GM23338 (cell line): ENCODE measurements at regions not wholly inside any gene's neighbourhood (a gene's known extent, or its start where the extent isn't known, plus 50 kb on each side); places are given as distances from the start of the nearest gene placed in this dataset.

ENCODE experiments used
- CREB1 ChIP-seq: fragments of 250-450 bp; sonication (Bioruptor Pico); IDR thresholded peaks from 2 replicates; pipeline ENCODE4 v1.5.0; 2020; ENCODE audit warnings: low read depth, mild to moderate bottlenecking, moderate library complexity
- CTCF ChIP-seq, 2 experiments: fragments of 200-600 bp in 1 of 2; sonication (generic) in 1 of 2; conservative IDR thresholded peaks; 2 replicates each; pipeline versions ENCODE4 v1.5.1 to v1.6.1; 2016 to 2017; ENCODE audit warnings: antibody characterized with exemption in 2 of 2, low read depth in 2 of 2, mild to moderate bottlenecking in 2 of 2, moderate library complexity in 1 of 2
- EZH2 ChIP-seq: fragments of 200-600 bp; sonication (generic); IDR thresholded peaks from one replicate; pipeline ENCODE4 v1.8.0; 2017; ENCODE audit warnings: antibody characterized with exemption, mild to moderate bottlenecking, low read depth; ENCODE audit not compliant: unreplicated experiment
- EZH2phosphoT487 ChIP-seq: fragments of 200-600 bp; sonication (generic); IDR thresholded peaks from one replicate; pipeline ENCODE4 v1.8.1; 2018; ENCODE audit warnings: antibody characterized with exemption; ENCODE audit not compliant: unreplicated experiment
- JUNB ChIP-seq: IDR thresholded peaks from one replicate; pipeline ENCODE4 v1.6.1; 2016; ENCODE audit warnings: antibody characterized with exemption; ENCODE audit not compliant: unreplicated experiment
- NANOG ChIP-seq: IDR thresholded peaks from 2 replicates; pipeline ENCODE4 v1.6.1; 2016; ENCODE audit warnings: antibody characterized with exemption, borderline replicate concordance
- ZNF114 ChIP-seq: fragments of 250-450 bp; sonication (Bioruptor Pico); IDR thresholded peaks from 2 replicates; pipeline ENCODE4 v1.5.0; 2020; ENCODE audit warnings: mild to moderate bottlenecking, moderate library complexity
- ZNF331 ChIP-seq: fragments of 250-450 bp; sonication (Bioruptor Pico); IDR thresholded peaks from 2 replicates; pipeline ENCODE4 v1.5.0; 2020; ENCODE audit warnings: low read depth, mild to moderate bottlenecking, moderate library complexity
- ZNF462 ChIP-seq: fragments of 250-450 bp; sonication (Bioruptor Pico); IDR thresholded peaks from 2 replicates; pipeline ENCODE4 v1.5.0; 2020; ENCODE audit warnings: mild to moderate bottlenecking, moderate library complexity

- TF ChIP-seq CTCF (conservative IDR thresholded peaks at IDR 0.05; ENCODE audit: low read depth in 2 of 2) (no peak), ZNF462 (CRISPR knock-in tag) (no peak), JUNB (no peak), ZNF114 (CRISPR knock-in tag) (no peak), NANOG (no peak), EZH2phosphoT487 (no peak), ZNF331 (CRISPR knock-in tag) (no peak), EZH2 (no peak), CREB1 (CRISPR knock-in tag) (no peak)
Observed at GRCh38 chrX:39760930-39761329, 336.8 kb downstream of the BCOR start (continued).
